Neural cell (in vitro differentiated cells): ENCODE measurements at regions not wholly inside any gene's neighbourhood (a gene's known extent, or its start where the extent isn't known, plus 50 kb on each side); places are given as distances from the start of the nearest gene placed in this dataset.

ENCODE experiments used
- H2AFZ ChIP-seq: fragments of 200-600, 300-800 bp; sonication (generic), shearing (Covaris generic); 2 replicates; pipeline ENCODE4 v1.6.0; 2014; ENCODE audit warnings: low read depth, mild to moderate bottlenecking, antibody characterized with exemption, low read length, moderate library complexity
- H3F3A ChIP-seq: fragments of 200-600 bp; shearing (Covaris generic); 2 replicates; pipeline ENCODE4 v1.6.1; 2016; ENCODE audit warnings: mild to moderate bottlenecking, moderate library complexity, mixed read lengths, antibody characterized with exemption, low read length; ENCODE audit not compliant: insufficient read depth, poor library complexity, severe bottlenecking
- H3K27ac ChIP-seq: fragments of 200-600, 300-800 bp; sonication (generic), shearing (Covaris generic); 2 replicates; pipeline ENCODE4 v1.5.1; 2014; ENCODE audit warnings: mild to moderate bottlenecking, low read length, moderate library complexity
- H3K27me3 ChIP-seq: fragments of 300-800, 200-600 bp; sonication (generic), shearing (Covaris generic); 2 replicates; pipeline ENCODE4 v1.6.0; 2014; ENCODE audit warnings: mild to moderate bottlenecking, low read depth, low read length, moderate library complexity; ENCODE audit not compliant: insufficient read depth
- H3K36me3 ChIP-seq: fragments of 300-800, 200-600 bp; sonication (generic), shearing (Covaris generic); 2 replicates; pipeline ENCODE4 v1.5.1; 2014; ENCODE audit warnings: mild to moderate bottlenecking, antibody characterized with exemption, low read length, moderate library complexity; ENCODE audit not compliant: insufficient read depth
- H3K4me2 ChIP-seq: fragments of 300-800, 200-600 bp; sonication (generic), shearing (Covaris generic); 2 replicates; pipeline ENCODE4 v1.6.0; 2014; ENCODE audit warnings: mild to moderate bottlenecking, low read length
- H3K4me3 ChIP-seq: fragments of 300-800, 200-600 bp; sonication (generic), shearing (Covaris generic); 2 replicates; pipeline ENCODE4 v1.5.1; 2014; ENCODE audit warnings: mild to moderate bottlenecking, low read length, moderate library complexity
- H3K79me2 ChIP-seq: fragments of 200-600 bp; shearing (Covaris generic); replicated peaks from 2 replicates; pipeline ENCODE4 v1.6.0; 2014; ENCODE audit warnings: mild to moderate bottlenecking, low read length, moderate library complexity; ENCODE audit not compliant: insufficient read depth
- H3K9ac ChIP-seq: fragments of 300-800, 200-600 bp; sonication (generic), shearing (Covaris generic); 2 replicates; pipeline ENCODE4 v1.6.1; 2016; ENCODE audit warnings: mild to moderate bottlenecking, low read length, mixed read lengths
- H3K9me2 ChIP-seq: fragments of 200-600 bp; shearing (Covaris generic); 2 replicates; pipeline ENCODE4 v1.6.1; 2016; ENCODE audit warnings: mild to moderate bottlenecking, low read length, mixed read lengths; ENCODE audit not compliant: insufficient read depth
- H3K9me3 ChIP-seq: fragments of 200-600, 300-800 bp; sonication (generic), shearing (Covaris generic); 2 replicates; pipeline ENCODE4 v1.6.1; 2016; ENCODE audit warnings: mild to moderate bottlenecking, mixed run types, low read length, moderate library complexity, mixed read lengths
- H4K20me1 ChIP-seq: fragments of 200-600 bp; shearing (Covaris generic); 2 replicates; pipeline ENCODE4 v1.6.1; 2016; ENCODE audit warnings: mild to moderate bottlenecking, mixed run types; ENCODE audit not compliant: insufficient read depth
- CTCF ChIP-seq: fragments of 450-650 bp; IDR thresholded peaks from 2 replicates; pipeline ENCODE4 v1.5.1; 2014; ENCODE audit warnings: antibody characterized with exemption, mild to moderate bottlenecking, moderate library complexity; ENCODE audit not compliant: poor library complexity, severe bottlenecking
- EP300 ChIP-seq: fragments of 450-650 bp; conservative IDR thresholded peaks from 2 replicates; pipeline ENCODE4 v1.6.1; 2014; ENCODE audit warnings: antibody characterized with exemption, mild to moderate bottlenecking, moderate library complexity; ENCODE audit not compliant: poor library complexity, severe bottlenecking
- EZH2 ChIP-seq: fragments of 200-600, 300-800 bp; shearing (Covaris generic), sonication (generic); IDR thresholded peaks from 2 replicates; pipeline ENCODE4 v1.6.1; 2014; ENCODE audit warnings: antibody characterized with exemption, low read length, borderline replicate concordance, mild to moderate bottlenecking; ENCODE audit not compliant: insufficient read depth, poor library complexity, severe bottlenecking
- MXI1 ChIP-seq: fragments of 450-650 bp; conservative IDR thresholded peaks from 2 replicates; pipeline ENCODE4 v1.6.1; 2014; ENCODE audit warnings: antibody characterized with exemption, mild to moderate bottlenecking; ENCODE audit not compliant: poor library complexity, severe bottlenecking
- POLR2AphosphoS5 ChIP-seq: IDR thresholded peaks from 2 replicates; pipeline ENCODE4 v1.6.1; 2012
- RAD21 ChIP-seq: fragments of 450-650 bp; conservative IDR thresholded peaks from 2 replicates; pipeline ENCODE4 v1.6.1; 2014; ENCODE audit warnings: antibody characterized with exemption, mild to moderate bottlenecking, moderate library complexity
- REST ChIP-seq: IDR thresholded peaks from 2 replicates; pipeline ENCODE4 v1.6.1; 2012; ENCODE audit warnings: borderline replicate concordance
- SMC3 ChIP-seq: fragments of 450-650 bp; conservative IDR thresholded peaks from 2 replicates; pipeline ENCODE4 v1.6.1; 2014; ENCODE audit warnings: antibody characterized with exemption, mild to moderate bottlenecking, moderate library complexity; ENCODE audit not compliant: poor library complexity
- TAF1 ChIP-seq: IDR thresholded peaks from 2 replicates; pipeline ENCODE4 v1.6.1; 2012; ENCODE audit warnings: low read depth

GRCh38 chr6:105780146-105780860, 305.8 kb upstream of the PRDM1 start:
- Histone ChIP-seq H3K9me3 (no peaks in the 10 kb centered on the region), H3K27me3 (no peaks in the 10 kb centered on the region), H3K9ac (no peak overlapping the region), H2AFZ (no peak overlapping the region), H3K4me2 (no peak overlapping the region), H3K79me2 (no peaks in the 10 kb centered on the region), H3K4me3 (no peak overlapping the region), H3K36me3 (no peaks in the 10 kb centered on the region), H3K9me2 (no peaks in the 10 kb centered on the region), H3K27ac (no peak overlapping the region), H3F3A (no peaks in the 10 kb centered on the region), H4K20me1 (no peaks in the 10 kb centered on the region)
- TF ChIP-seq TAF1: no peak
- TF ChIP-seq EP300: no peak
- TF ChIP-seq SMC3: no peak
- TF ChIP-seq EZH2: no peak
- no peak for TF ChIP-seq REST
- no peak for TF ChIP-seq POLR2AphosphoS5
- TF ChIP-seq CTCF: no peak
- TF ChIP-seq MXI1: no peak
- TF ChIP-seq RAD21: no peak

GRCh38 chr6:105779110-105779509, 307.0 kb upstream of the PRDM1 start:
- Histone ChIP-seq H3K27ac (no peak overlapping the region), H3K9ac (no peak overlapping the region), H3F3A (no peaks in the 10 kb centered on the region), H3K4me3 (no peak overlapping the region), H3K4me2 (no peak overlapping the region), H3K9me3 (no peaks in the 10 kb centered on the region), H3K79me2 (no peaks in the 10 kb centered on the region), H4K20me1 (no peaks in the 10 kb centered on the region), H3K27me3 (no peaks in the 10 kb centered on the region), H3K36me3 (no peaks in the 10 kb centered on the region), H2AFZ (no peak overlapping the region), H3K9me2 (no peaks in the 10 kb centered on the region)
- TF ChIP-seq TAF1 (no peak), POLR2AphosphoS5 (no peak), EZH2 (no peak), SMC3 (no peak)
